ENCODE measurements at regions not wholly inside any gene's neighbourhood (a gene's known extent, or its start where the extent isn't known, plus 50 kb on each side); places are given as distances from the start of the nearest gene placed in this dataset.

DNA sequence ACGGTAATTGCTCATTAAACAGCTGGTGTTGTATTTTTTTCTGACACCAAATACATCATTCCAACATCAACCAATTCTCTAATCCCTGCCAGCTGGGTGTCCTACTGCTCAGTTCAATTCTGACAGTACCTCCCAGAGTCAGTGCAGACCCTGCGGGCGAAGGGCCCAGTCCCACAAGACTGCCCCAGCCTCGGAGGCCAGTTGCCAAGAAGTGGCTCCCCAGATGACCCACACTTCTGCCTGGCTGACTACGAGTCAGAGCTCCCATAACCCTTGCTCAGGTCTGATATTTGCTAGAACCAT is 147.2 kb downstream of the CTTN start:
- Histone ChIP-seq H3K36me3 (ENCODE audit: control insufficient read depth, insufficient read depth, low read length) (no peaks in the 10 kb centered on the region), H3K27ac (ENCODE audit: low read depth, low read length) (peak overlapping the region; percentile 48), H3K9me3 (ENCODE audit: control insufficient read depth, insufficient read depth, low read length) (no peaks in the 10 kb centered on the region), H3K4me3 (ENCODE audit: low read depth, low read length) (no peak overlapping the region), H3K4me1 (ENCODE audit: control insufficient read depth, insufficient read depth, low read length) (peaks cover 18% of the 10 kb centered on the region), H3K9ac (ENCODE audit: low read depth, low read length) (no peak overlapping the region), H3K27me3 (ENCODE audit: control insufficient read depth, insufficient read depth, low read length) (no peaks in the 10 kb centered on the region)

GRCh38 chr11:70546191-70546940 is 148.0 kb downstream of the CTTN start:
- H3K9ac ChIP-seq (ENCODE audit: low read depth, low read length) = no peak overlapping the region
- no peaks in the 10 kb centered on the region for H3K27me3 ChIP-seq (ENCODE audit: control insufficient read depth, insufficient read depth, low read length)
- H3K9me3 ChIP-seq (ENCODE audit: control insufficient read depth, insufficient read depth, low read length) = no peaks in the 10 kb centered on the region
- H3K4me1 ChIP-seq (ENCODE audit: control insufficient read depth, insufficient read depth, low read length) = peaks cover 20% of the 10 kb centered on the region
- no peaks in the 10 kb centered on the region for H3K36me3 ChIP-seq (ENCODE audit: control insufficient read depth, insufficient read depth, low read length)
- H3K27ac ChIP-seq (ENCODE audit: low read depth, low read length) = no peak overlapping the region
- no peak overlapping the region for H3K4me3 ChIP-seq (ENCODE audit: low read depth, low read length)

DNA sequence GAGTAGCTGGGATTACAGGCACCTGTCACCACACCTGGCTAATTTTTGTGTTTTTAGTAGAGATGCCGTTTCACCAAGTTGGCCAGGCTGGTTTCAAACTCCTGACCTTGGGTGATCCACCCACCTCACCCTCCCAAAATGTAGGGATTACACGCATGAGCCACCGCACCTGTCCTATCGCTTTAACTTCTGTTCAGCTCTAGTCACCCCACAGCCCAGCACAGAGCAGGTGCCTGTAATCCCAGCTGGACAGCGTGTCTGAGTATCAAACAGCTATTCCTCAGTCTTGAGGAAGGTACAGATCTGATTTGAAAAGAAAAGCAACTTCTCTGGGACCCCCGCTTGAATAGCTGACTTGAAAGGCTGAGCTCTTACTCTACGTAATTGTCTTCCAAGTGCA is 149.1 kb downstream of the CTTN start:
- Histone ChIP-seq H3K4me3 (ENCODE audit: low read depth, low read length) (no peak overlapping the region), H3K9ac (ENCODE audit: low read depth, low read length) (no peak overlapping the region), H3K36me3 (ENCODE audit: control insufficient read depth, insufficient read depth, low read length) (no peaks in the 10 kb centered on the region), H3K4me1 (ENCODE audit: control insufficient read depth, insufficient read depth, low read length) (peaks cover 22% of the 10 kb centered on the region), H3K9me3 (ENCODE audit: control insufficient read depth, insufficient read depth, low read length) (no peaks in the 10 kb centered on the region), H3K27ac (ENCODE audit: low read depth, low read length) (no peak overlapping the region), H3K27me3 (ENCODE audit: control insufficient read depth, insufficient read depth, low read length) (no peaks in the 10 kb centered on the region)

DNA sequence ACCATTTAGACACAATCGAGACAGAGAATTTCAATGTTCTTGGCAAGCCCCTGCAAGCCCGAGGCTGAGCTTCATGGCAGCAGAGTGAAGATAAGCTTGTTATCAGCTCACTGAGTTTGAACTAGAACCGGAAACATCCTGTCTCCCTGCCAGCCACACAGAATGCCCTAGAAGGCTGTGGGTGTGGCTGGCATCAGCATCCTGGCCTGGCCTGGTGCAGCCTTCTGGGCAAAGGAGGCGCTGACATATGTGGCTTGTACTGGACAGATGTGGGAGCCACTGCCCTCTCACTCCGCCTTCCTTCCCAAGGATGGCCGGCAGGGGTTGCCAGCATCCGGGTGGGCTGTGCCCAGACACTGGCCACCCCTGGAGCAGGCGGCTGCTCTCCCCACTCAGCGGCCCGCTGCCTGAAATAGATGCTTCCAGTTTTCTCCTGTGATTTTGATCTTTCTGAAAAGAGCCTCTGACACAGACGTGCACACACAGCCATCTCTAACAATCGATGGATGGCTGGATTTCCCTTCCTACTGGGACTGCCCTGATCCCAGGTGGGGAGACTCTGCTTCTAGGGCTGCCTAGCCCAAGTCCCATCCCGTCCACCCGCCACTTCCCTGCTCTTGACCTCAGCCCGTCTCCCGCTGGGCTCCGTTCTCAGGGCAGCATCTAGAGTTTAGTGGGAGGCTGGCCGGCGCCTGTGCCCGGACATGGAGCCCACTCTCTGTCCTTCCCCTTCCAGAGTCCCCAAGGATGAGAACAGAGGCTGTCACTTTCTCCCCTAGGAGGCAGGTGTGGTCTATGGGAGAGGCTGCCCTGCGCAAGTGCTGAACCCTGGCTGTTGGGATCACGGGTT is 149.7 kb downstream of the CTTN start:
- Histone ChIP-seq H3K9ac (ENCODE audit: low read depth, low read length) (no peak overlapping the region), H3K27ac (ENCODE audit: low read depth, low read length) (no peak overlapping the region), H3K36me3 (ENCODE audit: control insufficient read depth, insufficient read depth, low read length) (no peaks in the 10 kb centered on the region), H3K27me3 (ENCODE audit: control insufficient read depth, insufficient read depth, low read length) (no peaks in the 10 kb centered on the region), H3K4me1 (ENCODE audit: control insufficient read depth, insufficient read depth, low read length) (peaks cover 22% of the 10 kb centered on the region), H3K4me3 (ENCODE audit: low read depth, low read length) (no peak overlapping the region), H3K9me3 (ENCODE audit: control insufficient read depth, insufficient read depth, low read length) (no peaks in the 10 kb centered on the region)

DNA sequence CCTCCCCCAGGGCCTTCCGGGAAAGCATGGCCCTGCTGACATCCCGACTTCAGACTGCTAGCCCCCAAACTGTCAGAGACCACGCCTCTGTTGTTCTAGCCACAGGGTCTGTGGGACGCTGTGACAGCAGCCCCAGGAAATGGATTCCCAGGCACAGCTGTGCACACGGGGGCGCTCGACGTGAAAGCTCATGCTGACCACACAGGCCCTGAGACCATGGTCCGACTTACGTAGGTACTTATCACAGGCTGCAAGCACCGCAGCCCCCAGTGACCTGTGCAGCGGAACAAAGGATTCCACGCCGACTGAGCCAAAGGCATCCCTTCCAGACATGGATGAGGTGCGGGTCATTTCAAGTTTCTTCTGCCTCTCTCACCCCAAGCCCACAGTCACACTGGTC is 150.6 kb downstream of the CTTN start:
- H3K36me3 ChIP-seq (ENCODE audit: control insufficient read depth, insufficient read depth, low read length) = no peaks in the 10 kb centered on the region
- no peak overlapping the region for H3K4me3 ChIP-seq (ENCODE audit: low read depth, low read length)
- H3K4me1 ChIP-seq (ENCODE audit: control insufficient read depth, insufficient read depth, low read length) = peaks cover 22% of the 10 kb centered on the region
- no peak overlapping the region for H3K27ac ChIP-seq (ENCODE audit: low read depth, low read length)
- no peak overlapping the region for H3K9ac ChIP-seq (ENCODE audit: low read depth, low read length)
- no peaks in the 10 kb centered on the region for H3K9me3 ChIP-seq (ENCODE audit: control insufficient read depth, insufficient read depth, low read length)
- no peaks in the 10 kb centered on the region for H3K27me3 ChIP-seq (ENCODE audit: control insufficient read depth, insufficient read depth, low read length)

DNA sequence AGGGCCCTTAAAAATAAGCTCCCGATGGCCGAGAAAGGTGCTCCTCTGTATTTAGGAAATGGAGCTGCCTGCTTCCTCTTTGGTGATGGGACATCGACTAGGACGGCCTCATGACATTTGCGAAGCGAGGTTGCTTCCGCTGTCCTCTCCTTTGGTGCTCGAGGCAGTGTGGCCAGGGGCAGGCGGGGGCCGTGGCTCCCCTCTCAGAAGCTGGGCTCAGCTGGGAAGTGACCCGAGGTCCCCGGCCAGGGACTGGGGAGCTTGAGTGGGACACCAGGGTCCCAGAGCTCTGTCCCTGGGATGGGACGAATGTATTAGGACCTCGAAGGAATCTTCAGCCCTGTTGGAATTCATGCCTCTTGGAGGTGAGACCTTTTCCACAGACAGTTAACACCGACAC is 151.1 kb downstream of the CTTN start:
- no peaks in the 10 kb centered on the region for H3K36me3 ChIP-seq (ENCODE audit: control insufficient read depth, insufficient read depth, low read length)
- no peaks in the 10 kb centered on the region for H3K27me3 ChIP-seq (ENCODE audit: control insufficient read depth, insufficient read depth, low read length)
- no peak overlapping the region for H3K4me3 ChIP-seq (ENCODE audit: low read depth, low read length)
- no peaks in the 10 kb centered on the region for H3K9me3 ChIP-seq (ENCODE audit: control insufficient read depth, insufficient read depth, low read length)
- H3K9ac ChIP-seq (ENCODE audit: low read depth, low read length) = no peak overlapping the region
- H3K4me1 ChIP-seq (ENCODE audit: control insufficient read depth, insufficient read depth, low read length) = peaks cover 22% of the 10 kb centered on the region
- H3K27ac ChIP-seq (ENCODE audit: low read depth, low read length) = no peak overlapping the region

GRCh38 chr11:70549796-70550195 is 151.5 kb downstream of the CTTN start:
- Histone ChIP-seq H3K9ac (ENCODE audit: low read depth, low read length) (no peak overlapping the region), H3K36me3 (ENCODE audit: control insufficient read depth, insufficient read depth, low read length) (no peaks in the 10 kb centered on the region), H3K4me1 (ENCODE audit: control insufficient read depth, insufficient read depth, low read length) (peaks cover 18% of the 10 kb centered on the region), H3K27ac (ENCODE audit: low read depth, low read length) (no peak overlapping the region), H3K4me3 (ENCODE audit: low read depth, low read length) (no peak overlapping the region), H3K9me3 (ENCODE audit: control insufficient read depth, insufficient read depth, low read length) (no peaks in the 10 kb centered on the region), H3K27me3 (ENCODE audit: control insufficient read depth, insufficient read depth, low read length) (no peaks in the 10 kb centered on the region)

DNA sequence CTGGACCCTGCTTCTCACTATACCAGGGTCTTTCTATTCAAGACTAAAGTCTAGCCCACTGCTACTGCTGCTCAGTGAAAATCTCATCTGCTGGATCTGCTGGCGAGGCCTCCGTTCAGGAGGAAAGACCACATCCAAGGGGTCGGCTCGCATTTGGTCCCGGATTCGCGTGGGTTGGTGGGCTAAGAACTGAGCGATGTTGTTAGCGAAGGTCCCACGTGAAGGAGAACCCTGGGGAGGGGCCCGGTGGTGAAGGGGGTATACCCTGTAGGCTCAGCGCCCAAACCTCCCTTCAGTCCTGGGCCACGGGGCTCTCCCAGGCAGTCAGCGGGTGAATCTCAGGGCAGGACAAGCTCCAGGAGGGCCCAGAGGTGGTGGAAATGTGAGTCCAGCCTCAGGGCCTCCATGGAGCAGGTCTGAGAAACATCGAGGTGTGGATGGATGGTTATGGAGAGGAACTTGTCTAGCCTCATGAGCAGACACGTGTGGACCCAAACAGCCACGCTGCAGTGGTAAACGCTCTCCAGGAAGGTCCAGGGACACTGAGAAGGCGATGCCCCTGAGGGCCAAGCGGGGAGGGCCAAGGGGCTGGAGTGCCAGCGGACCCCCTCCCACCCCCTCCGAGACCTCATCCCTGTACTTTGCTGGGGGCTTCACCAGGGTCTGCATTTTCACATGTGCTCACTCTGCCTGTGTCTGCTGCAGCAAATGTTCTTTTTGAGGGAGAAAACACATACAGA is 152.3 kb downstream of the CTTN start:
- H3K36me3 ChIP-seq (ENCODE audit: control insufficient read depth, insufficient read depth, low read length) = no peaks in the 10 kb centered on the region
- peaks cover 13% of the 10 kb centered on the region for H3K4me1 ChIP-seq (ENCODE audit: control insufficient read depth, insufficient read depth, low read length)
- no peak overlapping the region for H3K27ac ChIP-seq (ENCODE audit: low read depth, low read length)
- no peak overlapping the region for H3K4me3 ChIP-seq (ENCODE audit: low read depth, low read length)
- no peaks in the 10 kb centered on the region for H3K9me3 ChIP-seq (ENCODE audit: control insufficient read depth, insufficient read depth, low read length)
- no peaks in the 10 kb centered on the region for H3K27me3 ChIP-seq (ENCODE audit: control insufficient read depth, insufficient read depth, low read length)
- no peak overlapping the region for H3K9ac ChIP-seq (ENCODE audit: low read depth, low read length)

GRCh38 chr11:70551351-70552166 is 153.2 kb downstream of the CTTN start:
- H3K36me3 ChIP-seq (ENCODE audit: control insufficient read depth, insufficient read depth, low read length) = no peaks in the 10 kb centered on the region
- no peak overlapping the region for H3K27ac ChIP-seq (ENCODE audit: low read depth, low read length)
- peaks cover 8% of the 10 kb centered on the region for H3K4me1 ChIP-seq (ENCODE audit: control insufficient read depth, insufficient read depth, low read length)
- no peak overlapping the region for H3K4me3 ChIP-seq (ENCODE audit: low read depth, low read length)
- no peaks in the 10 kb centered on the region for H3K27me3 ChIP-seq (ENCODE audit: control insufficient read depth, insufficient read depth, low read length)
- H3K9ac ChIP-seq (ENCODE audit: low read depth, low read length) = no peak overlapping the region
- no peaks in the 10 kb centered on the region for H3K9me3 ChIP-seq (ENCODE audit: control insufficient read depth, insufficient read depth, low read length)

DNA sequence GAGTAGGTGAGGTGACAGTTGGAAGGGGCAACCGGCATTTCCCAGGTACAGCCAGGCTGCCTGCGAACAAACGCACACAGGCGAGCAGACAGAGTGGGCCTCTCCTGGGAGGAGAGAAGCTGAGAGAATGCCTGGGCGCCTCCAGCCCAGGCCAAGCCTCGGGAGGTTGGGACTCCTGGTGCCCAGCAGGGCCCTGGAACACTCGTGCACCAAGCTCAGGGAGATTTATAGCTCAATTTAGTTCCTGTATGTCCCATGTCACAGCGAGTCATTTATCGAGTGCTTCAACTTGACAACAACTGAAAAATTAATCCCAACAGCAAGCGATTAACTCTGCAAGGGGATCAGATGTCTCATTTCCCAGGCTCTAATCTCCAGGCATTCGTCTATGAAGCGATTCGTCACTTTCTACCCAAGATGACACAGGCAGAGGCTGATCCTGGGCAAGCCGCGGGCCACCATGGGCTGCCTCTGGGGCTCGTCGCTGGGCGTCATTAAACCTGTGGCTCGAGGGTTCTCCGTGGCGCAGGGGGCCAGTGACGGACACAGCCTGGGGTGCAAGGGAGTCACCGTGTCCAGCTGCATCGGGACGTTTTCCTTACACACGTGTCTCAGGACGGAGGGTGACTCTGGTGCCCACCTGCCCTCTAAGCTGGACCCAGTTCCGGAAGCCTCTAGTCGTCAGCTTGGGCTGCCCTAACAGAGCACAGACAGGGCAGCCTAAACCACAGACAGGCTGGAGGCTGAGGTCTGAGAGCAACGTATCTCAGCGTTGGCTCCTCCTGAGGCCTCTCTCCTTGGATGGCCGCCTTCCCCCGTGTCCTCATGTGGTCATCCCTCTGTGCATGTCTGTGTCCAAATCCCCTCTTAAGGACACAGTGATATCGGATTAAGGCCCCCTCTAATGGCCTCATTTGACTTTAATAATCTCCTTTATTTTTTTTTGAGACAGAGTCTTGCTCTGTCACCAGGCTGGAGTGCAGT is 154.1 kb downstream of the CTTN start:
- Histone ChIP-seq H3K9ac (ENCODE audit: low read depth, low read length) (no peak overlapping the region), H3K4me3 (ENCODE audit: low read depth, low read length) (no peak overlapping the region), H3K9me3 (ENCODE audit: control insufficient read depth, insufficient read depth, low read length) (no peaks in the 10 kb centered on the region), H3K27ac (ENCODE audit: low read depth, low read length) (no peak overlapping the region), H3K36me3 (ENCODE audit: control insufficient read depth, insufficient read depth, low read length) (no peaks in the 10 kb centered on the region), H3K27me3 (ENCODE audit: control insufficient read depth, insufficient read depth, low read length) (no peaks in the 10 kb centered on the region), H3K4me1 (ENCODE audit: control insufficient read depth, insufficient read depth, low read length) (peaks cover 4% of the 10 kb centered on the region; the same call in 1 of the 2 replicates)
